ENCODE measurements at regions not wholly inside any gene's neighbourhood (a gene's known extent, or its start where the extent isn't known, plus 50 kb on each side); places are given as distances from the start of the nearest gene placed in this dataset.

GRCh38 chr16:51868631-51869030 lies 678.3 kb downstream of the TOX3 start:
- no peak for ATAC-seq
- no peak for TF ChIP-seq POLR2A (IDR thresholded peaks at IDR 0.05)
- TF ChIP-seq, protein P1, sequence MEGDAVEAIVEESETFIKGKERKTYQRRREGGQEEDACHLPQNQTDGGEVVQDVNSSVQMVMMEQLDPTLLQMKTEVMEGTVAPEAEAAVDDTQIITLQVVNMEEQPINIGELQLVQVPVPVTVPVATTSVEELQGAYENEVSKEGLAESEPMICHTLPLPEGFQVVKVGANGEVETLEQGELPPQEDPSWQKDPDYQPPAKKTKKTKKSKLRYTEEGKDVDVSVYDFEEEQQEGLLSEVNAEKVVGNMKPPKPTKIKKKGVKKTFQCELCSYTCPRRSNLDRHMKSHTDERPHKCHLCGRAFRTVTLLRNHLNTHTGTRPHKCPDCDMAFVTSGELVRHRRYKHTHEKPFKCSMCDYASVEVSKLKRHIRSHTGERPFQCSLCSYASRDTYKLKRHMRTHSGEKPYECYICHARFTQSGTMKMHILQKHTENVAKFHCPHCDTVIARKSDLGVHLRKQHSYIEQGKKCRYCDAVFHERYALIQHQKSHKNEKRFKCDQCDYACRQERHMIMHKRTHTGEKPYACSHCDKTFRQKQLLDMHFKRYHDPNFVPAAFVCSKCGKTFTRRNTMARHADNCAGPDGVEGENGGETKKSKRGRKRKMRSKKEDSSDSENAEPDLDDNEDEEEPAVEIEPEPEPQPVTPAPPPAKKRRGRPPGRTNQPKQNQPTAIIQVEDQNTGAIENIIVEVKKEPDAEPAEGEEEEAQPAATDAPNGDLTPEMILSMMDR (IDR thresholded peaks at IDR 0.05) = no peak
- intact Hi-C loops (cut with DNase I) = no loop called here
- whole genome bisulfite sequencing, 2 donors = 83 to 89% methylated on average over 2 of the region's 2 CpGs
- H3K9me3 ChIP-seq = no peaks in the 10 kb centered on the region
- no peak overlapping the region for H3K27ac ChIP-seq
- H3K27me3 ChIP-seq = no peaks in the 10 kb centered on the region
- H3K4me1 ChIP-seq = no peaks in the 10 kb centered on the region
- H3K4me3 ChIP-seq = no peak overlapping the region
- no peak for DNase-seq
- H3K36me3 ChIP-seq (replicated peaks in 1 of 2; ENCODE audit: insufficient read depth in 1 of 2, low read depth in 2 of 2) = no peaks in the 10 kb centered on the region

- H3K4me1 ChIP-seq = no peaks in the 10 kb centered on the region
- H3K4me3 ChIP-seq = no peak overlapping the region
- intact Hi-C loops (cut with DNase I) = no loop called here
- no peak overlapping the region for H3K27ac ChIP-seq
- no peaks in the 10 kb centered on the region for H3K9me3 ChIP-seq
- DNase-seq (no peak), ATAC-seq (no peak)
- WGBS, 2 donors = 74 to 86% methylated on average over 8 of the region's 8 CpGs
- no peak for TF ChIP-seq POLR2A (IDR thresholded peaks at IDR 0.05)
- no peaks in the 10 kb centered on the region for H3K27me3 ChIP-seq
- no peaks in the 10 kb centered on the region for H3K36me3 ChIP-seq (replicated peaks in 1 of 2; ENCODE audit: insufficient read depth in 1 of 2, low read depth in 2 of 2)
Measured at GRCh38 chr16:51867386-51868065, 679.4 kb downstream of the TOX3 start.

- ATAC-seq = no peak
- Histone ChIP-seq H3K27ac (no peak overlapping the region), H3K4me3 (no peak overlapping the region), H3K36me3 (replicated peaks in 1 of 2; ENCODE audit: insufficient read depth in 1 of 2, low read depth in 2 of 2) (no peaks in the 10 kb centered on the region), H3K27me3 (no peaks in the 10 kb centered on the region), H3K9me3 (no peaks in the 10 kb centered on the region), H3K4me1 (no peaks in the 10 kb centered on the region)
- no peak for TF ChIP-seq POLR2A (IDR thresholded peaks at IDR 0.05)
- TF ChIP-seq, protein P1 (IDR thresholded peaks at IDR 0.05) = no peak
- 78 to 84% methylated on average over 1 of the region's 1 CpG for WGBS, 2 donors
- DNase-seq = no peak
- intact Hi-C loops (cut with DNase I) = no loop called here
Measured at GRCh38 chr16:51864575-51864974, 682.4 kb downstream of the TOX3 start.

DNA sequence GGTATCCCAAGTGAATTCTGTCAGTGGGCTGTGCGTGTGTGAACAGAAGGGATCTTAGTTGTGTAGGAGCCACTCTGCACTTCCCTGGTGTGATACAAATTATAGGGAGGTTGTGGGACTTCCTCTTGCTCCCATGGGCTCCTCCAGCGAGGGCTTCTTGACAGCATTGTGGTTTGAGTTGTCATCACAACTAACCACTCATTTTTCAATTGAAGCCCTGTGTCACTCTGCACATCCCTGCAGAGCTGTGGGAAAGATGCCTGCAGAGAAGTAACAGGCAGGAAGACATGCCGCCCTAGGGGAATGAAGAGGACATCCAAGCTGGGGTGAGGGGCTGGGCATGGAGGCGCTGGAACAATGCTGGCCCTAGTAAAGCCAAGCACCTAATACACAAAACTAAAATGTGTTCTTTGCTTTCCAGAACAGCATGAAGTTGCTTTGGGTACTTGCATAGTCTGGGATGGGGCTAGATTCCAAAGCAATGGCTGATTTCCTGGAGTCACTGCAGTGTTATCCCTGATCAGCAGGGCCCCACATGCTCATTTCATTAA lies 692.5 kb downstream of the TOX3 start:
- intact Hi-C loops (cut with DNase I) = no loop called here
- DNase-seq (no peak), ATAC-seq (no peak)
- Histone ChIP-seq H3K27ac (no peak overlapping the region), H3K27me3 (no peaks in the 10 kb centered on the region), H3K9me3 (no peaks in the 10 kb centered on the region), H3K36me3 (replicated peaks in 1 of 2; ENCODE audit: insufficient read depth in 1 of 2, low read depth in 2 of 2) (no peaks in the 10 kb centered on the region), H3K4me1 (no peaks in the 10 kb centered on the region), H3K4me3 (no peak overlapping the region)
- WGBS, 2 donors = 81 to 86% methylated on average over 3 to 4 of the region's 4 CpGs
- TF ChIP-seq POLR2A (IDR thresholded peaks at IDR 0.05) = no peak

GRCh38 chr16:51853586-51853985 lies 693.4 kb downstream of the TOX3 start:
- WGBS, 2 donors = 32 to 54% methylated on average over 1 of the region's 1 CpG
- Histone ChIP-seq H3K36me3 (replicated peaks in 1 of 2; ENCODE audit: insufficient read depth in 1 of 2, low read depth in 2 of 2) (no peaks in the 10 kb centered on the region), H3K4me1 (no peaks in the 10 kb centered on the region), H3K27me3 (no peaks in the 10 kb centered on the region), H3K27ac (no peak overlapping the region), H3K9me3 (no peaks in the 10 kb centered on the region), H3K4me3 (no peak overlapping the region)
- intact Hi-C loops (cut with DNase I) = no loop called here
- no peak for ATAC-seq
- DNase-seq = no peak
- TF ChIP-seq, protein P1 (IDR thresholded peaks at IDR 0.05) = no peak
- no peak for TF ChIP-seq POLR2A (IDR thresholded peaks at IDR 0.05)

- DNase-seq = no peak
- Histone ChIP-seq H3K27ac (no peak overlapping the region), H3K36me3 (replicated peaks in 1 of 2; ENCODE audit: insufficient read depth in 1 of 2, low read depth in 2 of 2) (no peaks in the 10 kb centered on the region), H3K4me1 (no peaks in the 10 kb centered on the region), H3K4me3 (no peak overlapping the region), H3K27me3 (no peaks in the 10 kb centered on the region), H3K9me3 (no peaks in the 10 kb centered on the region)
- intact Hi-C loops (cut with DNase I) = no loop called here
- TF ChIP-seq, protein P1 (IDR thresholded peaks at IDR 0.05) = no peak
- TF ChIP-seq POLR2A (IDR thresholded peaks at IDR 0.05) = no peak
- 72 to 76% methylated on average over 1 of the region's 1 CpG for WGBS, 2 donors
- no peak for ATAC-seq
Measured at GRCh38 chr16:51852892-51853291, 694.1 kb downstream of the TOX3 start.
